ENCODE measurements at regions not wholly inside any gene's neighbourhood (a gene's known extent, or its start where the extent isn't known, plus 50 kb on each side); places are given as distances from the start of the nearest gene placed in this dataset.

- DNase-seq, result no peak
Measured at GRCh38 chr2:59627599-59627998, 925.9 kb downstream of the BCL11A start.

- no peak for DNase-seq
Measured at GRCh38 chr2:59622599-59623308, 930.7 kb downstream of the BCL11A start.

- DNase-seq, result no peak
Measured at GRCh38 chr2:59604123-59604522, 949.3 kb downstream of the BCL11A start.

GRCh38 chr2:59594671-59595222 is 958.7 kb downstream of the BCL11A start:
- DNase-seq, result no peak

GRCh38 chr2:59590798-59591197 is 962.7 kb downstream of the BCL11A start:
- no peak for DNase-seq

- DNase-seq, result no peak
Measured at GRCh38 chr2:59589881-59590280, 963.6 kb downstream of the BCL11A start.

- no peak for DNase-seq
Measured at GRCh38 chr2:59588286-59588685, 965.2 kb downstream of the BCL11A start.

GRCh38 chr2:59586176-59586575 is 967.3 kb downstream of the BCL11A start:
- DNase-seq, result no peak

- no peak for DNase-seq
Measured at GRCh38 chr2:59585655-59586054, 967.8 kb downstream of the BCL11A start.

GRCh38 chr2:59584958-59585357 is 968.5 kb downstream of the BCL11A start:
- peak; percentile 23 for DNase-seq

- no peak for DNase-seq
Measured at GRCh38 chr2:59583173-59583765, 970.2 kb downstream of the BCL11A start.

GRCh38 chr2:59578349-59578748 is 975.1 kb downstream of the BCL11A start:
- DNase-seq, result no peak

- no peak for DNase-seq
Measured at GRCh38 chr2:59575191-59575590, 978.3 kb downstream of the BCL11A start.

- DNase-seq, result no peak
Measured at GRCh38 chr2:59572227-59572626, 981.2 kb downstream of the BCL11A start.

- DNase-seq, result no peak
Measured at GRCh38 chr2:59570818-59571217, 982.6 kb downstream of the BCL11A start.

GRCh38 chr2:59569124-59569523 is 984.3 kb downstream of the BCL11A start:
- no peak for DNase-seq

- DNase-seq, result no peak
Measured at GRCh38 chr2:59568461-59568860, 985.0 kb downstream of the BCL11A start.

GRCh38 chr2:59567151-59567550 is 986.3 kb downstream of the BCL11A start:
- no peak for DNase-seq

- DNase-seq, result no peak
Measured at GRCh38 chr2:59566739-59567138, 986.7 kb downstream of the BCL11A start.

GRCh38 chr2:59561281-59561680 is 992.2 kb downstream of the BCL11A start:
- no peak for DNase-seq

- DNase-seq, result no peak
Measured at GRCh38 chr2:59560769-59561168, 992.7 kb downstream of the BCL11A start.

- no peak for DNase-seq
Measured at GRCh38 chr2:59540864-59541263, 1012.6 kb downstream of the BCL11A start.

GRCh38 chr2:59538398-59538911 is 1015.0 kb downstream of the BCL11A start:
- no peak for DNase-seq

GRCh38 chr2:59532808-59533207 is 1020.6 kb downstream of the BCL11A start:
- no peak for DNase-seq
